GM19372 (cell line): ENCODE measurements at regions not wholly inside any gene's neighbourhood (a gene's known extent, or its start where the extent isn't known, plus 50 kb on each side); places are given as distances from the start of the nearest gene placed in this dataset.

ENCODE experiments used
- ATAC-seq: cut with Tn5 transposase; IDR thresholded peaks from one replicate; pipeline ENCODE4 v1.9.1; 2021; ENCODE audit warnings: mild to moderate bottlenecking, low read depth, moderate library complexity; ENCODE audit not compliant: unreplicated experiment

DNA sequence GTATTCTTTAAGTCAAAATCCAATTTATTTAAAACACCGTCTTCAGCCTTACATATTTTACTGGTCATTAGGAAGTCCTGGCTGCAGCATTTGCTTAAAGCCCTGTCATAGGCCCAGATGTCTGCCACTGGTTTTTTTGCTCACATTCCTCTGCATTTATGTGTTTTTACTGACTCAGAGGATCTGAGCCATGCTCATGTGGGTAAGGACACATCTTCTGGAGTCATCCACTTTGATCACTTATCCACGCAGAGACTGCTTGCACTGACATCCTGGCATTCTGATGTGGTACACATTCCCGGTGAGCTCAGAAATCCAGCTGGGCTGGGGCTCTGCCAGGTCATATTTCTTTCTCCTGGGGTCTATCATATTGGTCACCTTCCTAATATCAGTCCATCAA lies 531.7 kb upstream of the ARGLU1 start:
- ATAC-seq = no peak

DNA sequence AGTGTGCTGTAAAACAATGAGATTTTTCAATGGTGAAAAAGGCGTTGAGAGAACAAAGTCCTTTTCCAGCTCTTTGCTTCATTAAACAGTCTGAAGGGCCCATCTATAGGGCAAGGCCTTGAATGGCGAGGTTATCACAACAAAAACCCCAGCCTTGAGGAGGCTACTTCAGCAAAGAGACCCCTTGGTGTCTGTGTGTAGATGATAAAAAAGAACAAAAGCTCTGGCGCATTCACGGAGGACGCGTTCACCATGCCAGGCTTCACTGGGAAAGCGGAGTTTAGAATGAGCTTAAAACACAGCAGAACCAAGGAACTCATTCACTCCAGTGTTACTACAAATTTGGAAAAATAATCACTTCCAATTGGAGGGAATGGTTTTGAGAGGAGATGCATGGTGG lies 530.0 kb upstream of the ARGLU1 start:
- no peak for ATAC-seq

DNA sequence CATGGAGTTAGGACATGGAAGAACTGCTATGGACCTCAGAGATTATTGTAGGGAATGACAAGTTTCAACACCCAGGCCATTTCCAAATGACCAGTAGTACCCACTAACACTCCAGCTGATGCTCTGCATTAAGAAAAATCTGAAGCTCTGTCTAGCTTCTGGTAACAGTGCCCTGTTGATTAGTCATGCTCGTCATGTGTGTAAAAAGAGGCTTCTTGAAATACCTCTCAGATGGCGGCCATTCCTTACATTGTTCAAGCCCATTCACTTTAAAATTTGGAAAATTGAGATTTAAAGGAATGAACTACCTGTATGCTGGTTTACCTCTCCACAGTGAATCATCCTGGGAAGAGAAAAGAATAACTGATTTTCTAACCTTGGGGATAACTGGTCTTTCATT lies 527.9 kb upstream of the ARGLU1 start:
- ATAC-seq = no peak

DNA sequence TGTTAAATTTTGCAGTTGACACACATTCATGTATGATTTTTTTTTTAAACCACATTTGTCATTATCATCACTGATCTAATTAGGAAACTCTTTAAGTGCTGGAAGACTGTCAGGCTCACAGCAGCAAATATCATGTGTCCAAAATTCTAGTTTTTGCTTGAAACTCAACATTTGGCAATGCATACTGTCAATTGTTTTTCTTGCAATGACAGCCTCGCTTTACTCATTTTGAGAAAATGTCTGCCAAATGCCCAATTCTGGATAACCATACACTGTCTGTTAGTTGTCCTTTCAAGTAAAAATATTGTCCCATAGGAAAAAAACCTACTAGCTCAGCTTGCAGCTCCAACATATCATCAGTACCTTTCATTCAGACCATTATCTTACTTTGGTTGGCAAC lies 523.9 kb upstream of the ARGLU1 start:
- ATAC-seq = no peak

DNA sequence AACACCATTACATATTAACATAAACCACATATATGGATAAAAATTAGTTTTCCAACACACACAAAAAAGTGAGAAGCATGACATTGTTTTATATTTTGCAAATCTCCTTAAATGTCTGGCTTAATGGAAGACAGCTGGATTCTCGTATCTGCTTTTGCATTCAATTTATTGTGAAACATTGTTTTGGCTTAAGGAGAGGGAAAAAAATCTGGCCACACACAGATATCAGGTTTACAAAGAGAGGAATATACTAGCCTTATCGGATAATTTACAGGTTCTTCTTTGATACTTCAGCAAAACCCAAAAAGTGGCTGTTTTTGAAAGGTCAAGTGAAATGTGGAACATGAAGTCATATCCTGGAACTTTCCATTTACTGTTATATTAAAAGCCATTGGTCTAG lies 523.5 kb upstream of the ARGLU1 start:
- no peak for ATAC-seq

DNA sequence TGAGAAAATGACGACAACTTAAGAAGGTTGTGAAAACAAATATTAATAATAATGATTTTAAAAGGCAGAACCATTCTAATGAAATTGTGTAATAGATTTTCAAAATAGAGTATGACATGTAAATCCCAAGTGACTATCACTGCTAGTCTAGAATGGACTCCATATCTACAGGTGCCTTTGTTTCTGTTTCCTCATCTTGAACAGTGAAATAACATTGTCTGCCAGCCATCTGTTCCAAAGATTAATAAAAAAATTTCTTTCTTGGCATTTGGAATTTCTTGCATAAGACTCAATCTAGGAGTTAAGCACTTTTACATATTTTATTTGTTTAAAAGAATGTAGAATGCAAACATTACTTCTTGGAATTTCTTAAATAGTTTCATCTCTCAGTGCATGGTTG lies 520.1 kb upstream of the ARGLU1 start:
- ATAC-seq = no peak

DNA sequence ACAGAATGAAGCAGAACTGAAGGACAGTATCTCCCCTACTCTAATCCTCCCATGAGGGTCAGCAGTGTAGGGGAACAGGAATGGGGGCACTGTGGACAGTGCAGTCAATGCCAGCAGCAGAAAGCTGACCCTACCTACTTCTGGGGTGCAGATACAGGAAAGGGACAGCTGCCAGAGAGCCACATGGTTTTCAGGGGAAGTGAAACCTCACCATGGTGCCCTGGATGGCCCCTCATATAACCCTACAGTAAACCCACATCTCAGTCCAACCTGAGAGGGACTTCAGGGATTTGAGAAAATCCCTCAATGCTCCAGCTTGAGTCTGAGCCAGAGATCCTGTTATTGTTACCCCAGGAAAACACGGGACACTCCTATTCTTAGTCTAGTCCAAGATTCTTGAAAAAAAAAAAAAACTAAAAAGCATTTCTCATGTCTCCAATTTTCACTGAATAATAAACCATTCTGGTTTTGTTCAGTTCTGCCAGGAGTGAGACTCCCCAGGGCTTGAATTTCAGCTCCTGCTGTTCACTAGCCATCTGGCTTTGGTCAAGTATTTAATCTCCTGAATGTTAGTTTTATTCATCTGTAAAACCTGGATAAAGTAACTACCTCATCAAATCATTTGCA lies 511.6 kb upstream of the ARGLU1 start:
- ATAC-seq = no peak

DNA sequence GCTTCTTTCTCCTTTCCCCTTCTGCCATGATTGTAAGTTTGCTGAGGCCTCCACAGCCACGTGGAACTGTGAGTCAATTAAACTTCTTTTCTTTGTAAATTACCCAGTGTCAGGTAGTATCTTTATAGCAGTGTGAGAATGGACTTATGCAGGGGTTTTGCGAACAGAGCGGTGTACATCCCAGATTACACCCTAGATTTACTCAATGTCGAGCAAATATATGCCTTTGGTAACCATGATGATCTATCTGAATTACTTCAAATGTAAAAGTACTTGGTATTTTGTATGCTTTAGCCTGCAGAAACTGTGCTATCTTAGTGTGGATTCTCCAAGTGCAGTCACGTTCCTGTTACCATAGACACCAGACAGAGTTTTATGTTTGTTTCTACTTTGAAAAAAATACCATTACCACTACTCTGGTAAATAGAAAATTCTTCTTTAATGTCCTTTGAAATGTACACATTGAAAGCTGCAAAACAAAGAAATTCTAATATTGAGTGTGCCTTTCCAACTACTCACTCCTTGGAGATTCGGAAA lies 510.4 kb upstream of the ARGLU1 start:
- no peak for ATAC-seq

DNA sequence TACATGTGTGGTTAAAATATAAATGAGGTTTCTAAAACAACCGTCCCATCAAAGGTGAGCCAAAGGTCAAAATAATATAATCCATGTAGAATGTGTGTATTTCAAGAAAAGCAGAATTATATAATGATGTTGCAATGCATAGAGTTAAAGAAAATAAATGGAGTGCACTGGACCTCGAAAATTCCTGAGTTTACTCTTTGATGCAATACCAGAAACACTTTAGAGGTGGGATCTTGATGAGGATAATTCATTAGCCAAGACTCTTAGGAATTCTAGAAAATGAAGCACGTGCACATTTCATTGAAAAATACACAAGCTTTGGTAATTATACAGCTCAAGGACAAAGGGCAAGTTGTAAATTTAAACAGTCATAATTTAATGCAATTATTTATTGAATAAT lies 508.9 kb upstream of the ARGLU1 start:
- ATAC-seq = no peak

DNA sequence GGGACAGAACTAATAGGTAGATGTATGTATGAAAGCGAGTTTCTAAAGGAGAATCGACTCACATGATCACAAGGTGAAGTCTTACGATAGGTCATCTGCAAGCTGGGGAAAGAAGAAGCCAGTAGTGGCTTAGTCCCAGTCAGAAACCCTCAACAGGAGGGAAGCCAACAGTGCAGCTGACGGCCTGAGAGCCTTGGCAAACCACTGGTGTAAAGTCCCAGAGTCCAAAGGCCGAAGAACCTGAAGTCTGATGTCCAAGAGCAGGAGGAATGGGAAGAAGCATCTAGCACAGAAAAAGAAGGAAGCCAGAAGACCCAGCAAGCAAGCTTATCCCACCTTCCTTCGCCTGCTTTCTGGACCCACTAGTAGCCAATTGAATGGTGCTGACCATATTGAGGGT lies 507.6 kb upstream of the ARGLU1 start:
- no peak for ATAC-seq

DNA sequence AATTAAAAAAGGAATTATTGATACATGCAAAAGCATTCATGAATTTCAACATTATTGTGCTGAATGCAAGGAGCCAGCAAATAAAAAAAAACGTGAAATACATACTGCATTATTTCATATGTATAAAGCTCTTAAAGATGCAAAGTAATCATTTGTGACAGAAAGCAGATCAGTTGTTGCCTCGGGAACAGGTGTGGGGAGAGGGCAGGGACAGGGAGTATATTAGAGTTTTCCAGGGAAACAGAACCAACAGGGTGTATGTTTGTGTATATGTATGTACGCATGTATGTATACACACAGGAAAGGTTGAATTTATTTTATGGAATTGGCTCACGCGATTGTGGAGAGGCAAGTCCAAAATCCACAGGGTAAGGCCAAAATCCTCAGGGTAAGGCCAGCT lies 502.9 kb upstream of the ARGLU1 start:
- ATAC-seq = no peak

DNA sequence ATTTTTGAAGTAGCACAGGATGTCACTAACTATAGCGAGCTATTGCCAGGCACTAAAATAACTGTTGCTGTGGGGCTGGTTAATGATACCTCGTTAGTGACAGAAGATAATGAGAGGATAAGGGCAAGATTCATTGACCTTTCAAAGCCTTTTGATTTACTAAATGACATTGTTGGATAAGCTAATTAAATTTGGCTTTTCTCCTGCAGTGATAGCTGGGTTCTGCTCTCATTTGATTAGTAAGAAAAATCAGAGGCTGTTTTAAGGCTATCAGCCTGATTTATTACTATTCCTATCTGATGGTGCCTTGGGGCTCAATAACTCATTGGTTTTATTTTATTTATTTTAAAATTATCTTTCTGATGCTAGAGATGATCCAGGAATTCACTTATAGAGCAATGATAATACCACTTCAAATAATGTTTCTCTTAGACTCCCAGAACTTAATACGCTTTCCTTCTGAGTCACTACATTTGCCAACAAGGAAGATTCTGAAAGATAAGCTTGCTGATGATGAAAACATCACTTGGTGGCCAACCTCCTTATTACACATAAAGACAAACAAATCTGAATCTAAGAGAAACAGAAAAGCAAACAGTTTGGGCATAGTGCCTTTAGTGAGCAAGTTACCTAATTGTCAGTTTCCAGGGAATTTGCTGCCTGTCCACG lies 501.3 kb upstream of the ARGLU1 start:
- ATAC-seq = no peak

DNA sequence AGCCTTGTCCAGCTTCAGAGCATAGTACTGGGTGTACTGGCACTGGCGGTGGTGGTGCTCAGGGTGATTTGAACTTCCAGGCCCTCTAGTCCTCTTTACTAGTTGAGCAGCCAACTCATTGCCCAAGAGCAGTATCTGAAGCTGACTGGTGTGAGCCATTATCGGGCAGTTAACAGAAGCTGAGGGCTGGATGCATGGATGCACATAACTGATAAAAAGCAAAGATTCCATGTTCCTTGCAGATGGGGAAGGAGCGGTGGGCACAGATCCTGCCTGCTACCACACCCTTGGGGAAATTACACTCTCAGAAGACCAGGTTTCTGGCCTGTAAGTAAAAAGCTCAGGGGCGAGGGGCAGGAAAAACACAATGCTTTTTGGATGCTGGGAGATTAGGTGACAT lies 499.4 kb upstream of the ARGLU1 start:
- no peak for ATAC-seq

DNA sequence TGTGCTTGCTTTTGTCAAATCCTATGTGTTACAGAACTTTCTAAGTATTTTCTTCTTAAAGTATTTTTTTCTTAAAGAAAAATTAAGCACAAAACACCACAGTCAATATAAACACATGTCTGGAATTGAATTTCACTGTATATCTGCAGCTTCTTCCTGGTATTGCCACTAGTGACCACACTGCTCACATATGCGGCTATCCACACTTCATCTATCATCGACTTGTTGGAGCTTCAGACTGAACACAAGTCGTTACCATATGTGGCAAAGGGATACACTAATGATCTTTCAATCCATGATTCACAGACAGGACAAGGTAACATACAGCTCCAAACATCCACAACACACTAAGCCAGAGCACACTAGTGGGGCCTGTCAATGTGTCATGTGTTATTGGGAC lies 498.4 kb upstream of the ARGLU1 start:
- no peak for ATAC-seq

DNA sequence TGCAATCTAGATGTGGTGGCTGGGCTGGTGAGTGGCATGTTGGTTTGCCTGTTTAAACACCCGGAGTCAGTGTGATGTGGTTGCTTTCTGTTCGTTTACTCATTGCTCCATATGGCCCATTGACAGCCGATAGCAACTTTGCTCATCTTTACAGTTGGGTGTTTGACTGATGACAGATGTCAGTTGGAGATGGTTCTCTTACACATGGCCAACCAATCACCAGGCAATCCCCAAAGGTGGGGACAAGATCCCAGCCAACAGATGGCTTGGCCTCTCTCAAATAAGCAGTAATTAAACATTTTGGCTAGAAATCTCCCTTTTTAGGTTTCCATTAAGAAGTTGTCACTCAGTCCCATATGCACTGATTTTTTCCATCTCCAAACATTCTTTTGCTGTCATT lies 497.1 kb upstream of the ARGLU1 start:
- no peak for ATAC-seq

DNA sequence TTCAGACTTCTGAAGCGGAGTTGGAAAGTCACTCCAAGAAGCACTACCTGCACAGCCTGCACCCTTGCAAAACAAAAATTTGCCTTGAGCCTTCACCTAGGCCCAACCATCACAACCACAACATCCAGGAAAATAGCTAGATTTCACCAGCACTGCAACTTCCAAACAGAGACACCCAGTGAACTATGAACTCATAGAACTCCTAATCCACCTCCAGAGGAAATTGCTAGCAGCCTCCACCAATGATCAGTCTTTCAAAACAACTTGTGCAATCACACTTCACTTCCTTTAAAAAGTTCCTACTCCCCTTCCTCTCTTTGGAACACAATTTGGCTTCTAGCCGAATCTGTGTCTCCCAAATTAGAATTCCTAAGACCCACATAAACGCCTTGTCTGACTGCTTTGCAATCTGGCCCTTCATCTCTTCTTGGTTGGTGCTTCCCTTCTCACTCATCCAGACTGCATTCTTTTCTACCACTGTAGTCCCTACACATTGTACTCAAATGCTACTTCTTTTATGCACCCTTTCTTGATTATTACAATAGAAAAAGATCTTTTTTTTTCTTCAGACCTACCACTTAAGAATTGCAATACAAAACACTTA lies 489.2 kb upstream of the ARGLU1 start:
- no peak for ATAC-seq

DNA sequence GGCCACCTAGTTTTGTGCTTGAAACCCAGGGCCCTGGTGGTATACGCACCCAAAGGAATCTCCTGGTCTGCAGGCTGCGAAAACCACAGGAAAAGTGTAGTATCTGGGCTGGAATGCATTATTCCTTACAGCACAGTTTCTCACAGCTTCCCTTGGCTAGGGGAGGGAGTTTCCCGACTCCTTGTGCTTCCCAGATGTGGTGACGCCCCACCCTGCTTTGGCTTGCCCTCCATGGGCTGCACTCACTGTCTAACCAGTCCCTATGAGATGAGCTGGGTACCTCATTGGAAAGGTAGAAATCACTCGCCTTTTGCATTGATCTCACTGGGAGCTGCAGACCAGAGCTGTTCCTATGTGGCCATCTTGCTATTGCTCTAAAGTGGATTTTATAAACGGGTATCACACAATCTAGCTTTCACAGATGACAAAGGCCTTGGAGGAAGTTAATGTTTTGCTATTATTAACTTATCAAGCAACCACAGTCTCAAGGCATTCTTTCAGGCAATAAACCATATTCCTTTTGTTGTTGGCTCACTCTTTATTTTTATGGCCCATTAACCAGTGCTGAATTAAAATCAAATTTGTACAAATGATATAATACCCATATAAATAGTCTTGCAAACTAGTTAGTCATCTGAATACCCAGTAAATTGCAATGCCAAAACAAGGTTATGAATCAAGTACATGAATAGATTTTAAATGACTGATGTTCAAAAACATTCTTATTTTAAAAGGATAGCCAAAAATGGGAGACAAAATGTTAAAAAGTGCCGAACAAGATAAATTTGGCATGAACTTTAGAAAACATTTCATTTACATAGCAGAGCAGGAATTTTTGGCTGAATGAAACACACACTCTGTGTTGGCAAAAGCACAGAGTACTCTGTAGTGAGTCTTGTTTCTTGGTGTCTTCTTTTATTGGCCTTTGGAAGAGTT lies 475.4 kb upstream of the ARGLU1 start:
- ATAC-seq = no peak

DNA sequence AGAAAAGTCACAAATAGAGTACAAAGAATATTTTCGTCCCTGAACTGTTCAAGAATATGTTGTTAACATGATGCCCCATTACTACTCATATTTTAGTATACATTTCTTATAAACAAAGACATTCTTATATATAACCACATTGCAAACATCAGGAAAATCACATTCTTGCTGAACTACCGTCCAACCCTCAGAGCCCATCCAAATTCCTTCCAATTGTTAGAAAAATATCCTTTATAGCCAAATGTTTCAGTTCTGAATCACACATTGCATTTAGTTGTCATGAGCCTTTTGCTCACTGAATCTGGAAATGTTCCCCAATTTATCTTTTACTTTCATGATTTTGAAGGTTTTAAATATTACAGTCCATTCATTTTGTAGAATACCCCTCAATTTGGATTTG lies 467.8 kb upstream of the ARGLU1 start:
- ATAC-seq = no peak

DNA sequence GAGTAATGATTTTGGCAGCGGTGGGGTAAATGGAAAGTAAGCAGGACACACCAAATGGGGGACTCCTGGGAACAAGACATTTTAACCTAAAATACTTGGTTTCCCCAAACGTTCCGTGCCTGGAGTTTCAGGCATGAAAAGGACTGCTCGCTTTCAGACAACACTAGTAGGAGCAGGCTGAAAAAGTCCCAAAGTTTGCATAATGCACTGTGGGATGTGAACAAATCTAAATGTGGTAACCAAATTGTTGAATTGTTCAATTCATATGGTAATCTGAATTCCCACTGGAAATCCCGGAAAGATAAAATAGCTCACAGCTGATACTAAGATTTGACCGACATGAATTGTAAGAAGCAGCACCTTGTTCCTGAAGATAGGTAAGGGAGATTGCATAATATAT lies 467.2 kb upstream of the ARGLU1 start:
- ATAC-seq = no peak

DNA sequence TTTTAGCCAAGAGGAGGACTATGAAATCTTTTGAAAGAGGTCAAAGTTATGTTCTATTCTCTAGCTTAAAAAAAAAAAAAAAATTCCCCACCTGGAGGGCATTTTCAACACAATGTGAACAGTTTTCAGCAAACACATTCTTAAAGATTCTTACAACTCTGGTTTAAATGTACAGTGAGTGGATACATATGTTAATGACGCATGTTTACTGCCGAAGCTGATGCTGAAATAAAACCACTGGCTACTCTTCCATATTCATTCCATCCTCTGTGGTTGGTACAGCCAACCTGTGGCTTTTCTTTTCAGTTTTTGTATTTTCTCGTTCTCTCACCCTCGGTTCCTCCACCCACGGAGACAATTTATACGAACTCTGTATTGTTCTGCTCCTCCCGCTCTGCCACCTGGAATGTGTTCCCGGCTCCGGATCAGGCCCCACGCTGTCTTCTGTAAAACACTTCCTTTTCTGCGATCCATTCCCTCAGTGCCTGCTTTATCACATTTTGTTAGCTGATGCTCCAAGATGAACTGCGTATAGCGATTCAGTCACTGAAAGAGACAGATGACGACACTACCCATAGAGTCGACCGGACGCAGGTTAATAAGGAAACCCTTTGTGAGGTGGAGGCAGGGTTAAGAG lies 466.4 kb upstream of the ARGLU1 start:
- ATAC-seq = no peak

DNA sequence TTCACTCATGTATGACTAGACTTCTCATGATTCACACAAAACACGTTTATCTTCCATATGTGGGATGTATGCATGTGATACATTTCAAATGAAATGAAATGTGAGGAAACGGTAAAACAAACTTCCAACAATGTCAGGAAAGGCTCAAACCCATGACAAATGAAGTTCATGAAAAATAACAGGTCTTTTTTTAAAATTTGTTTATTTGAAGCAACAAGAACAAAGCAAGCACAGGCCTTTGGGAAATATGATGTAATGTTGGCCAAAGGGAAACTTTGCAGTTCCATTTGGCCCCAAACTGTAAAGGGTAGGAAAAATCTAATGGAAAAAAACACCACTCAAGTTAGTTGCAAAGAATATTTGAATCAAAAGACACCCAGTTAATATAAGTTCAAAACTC lies 463.8 kb upstream of the ARGLU1 start:
- ATAC-seq = no peak
